ENCODE measurements at regions not wholly inside any gene's neighbourhood (a gene's known extent, or its start where the extent isn't known, plus 50 kb on each side); places are given as distances from the start of the nearest gene placed in this dataset.

DNA sequence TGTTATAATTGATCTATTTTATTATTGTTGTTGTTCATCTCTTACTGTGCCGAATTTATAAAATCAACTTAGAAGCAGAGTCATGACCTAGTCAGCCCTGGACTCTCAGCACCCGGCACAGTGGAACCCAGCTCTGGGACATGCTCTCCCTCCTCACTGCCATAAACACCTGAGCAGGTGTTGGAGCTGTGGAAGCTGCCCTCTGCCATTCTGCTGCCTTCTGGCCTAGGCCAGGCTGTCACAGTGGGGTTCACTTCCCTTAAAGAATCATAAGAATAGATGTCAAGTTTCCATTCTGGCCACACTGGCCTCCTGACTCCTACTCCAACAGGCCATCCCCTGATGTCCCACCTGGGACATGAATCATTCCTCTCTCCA is 192.2 kb downstream of the ZFP36L2 start:
- no peak for DNase-seq (ENCODE audit: low read depth)
- no peak overlapping the region for H3K4me3 ChIP-seq (ENCODE audit: control insufficient read depth, low read depth, low read length)
- TF ChIP-seq, protein P1, sequence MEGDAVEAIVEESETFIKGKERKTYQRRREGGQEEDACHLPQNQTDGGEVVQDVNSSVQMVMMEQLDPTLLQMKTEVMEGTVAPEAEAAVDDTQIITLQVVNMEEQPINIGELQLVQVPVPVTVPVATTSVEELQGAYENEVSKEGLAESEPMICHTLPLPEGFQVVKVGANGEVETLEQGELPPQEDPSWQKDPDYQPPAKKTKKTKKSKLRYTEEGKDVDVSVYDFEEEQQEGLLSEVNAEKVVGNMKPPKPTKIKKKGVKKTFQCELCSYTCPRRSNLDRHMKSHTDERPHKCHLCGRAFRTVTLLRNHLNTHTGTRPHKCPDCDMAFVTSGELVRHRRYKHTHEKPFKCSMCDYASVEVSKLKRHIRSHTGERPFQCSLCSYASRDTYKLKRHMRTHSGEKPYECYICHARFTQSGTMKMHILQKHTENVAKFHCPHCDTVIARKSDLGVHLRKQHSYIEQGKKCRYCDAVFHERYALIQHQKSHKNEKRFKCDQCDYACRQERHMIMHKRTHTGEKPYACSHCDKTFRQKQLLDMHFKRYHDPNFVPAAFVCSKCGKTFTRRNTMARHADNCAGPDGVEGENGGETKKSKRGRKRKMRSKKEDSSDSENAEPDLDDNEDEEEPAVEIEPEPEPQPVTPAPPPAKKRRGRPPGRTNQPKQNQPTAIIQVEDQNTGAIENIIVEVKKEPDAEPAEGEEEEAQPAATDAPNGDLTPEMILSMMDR (conservative IDR thresholded peaks at IDR 0.05; ENCODE audit: control insufficient read depth, insufficient read depth, low read depth, low read length), result no peak

DNA sequence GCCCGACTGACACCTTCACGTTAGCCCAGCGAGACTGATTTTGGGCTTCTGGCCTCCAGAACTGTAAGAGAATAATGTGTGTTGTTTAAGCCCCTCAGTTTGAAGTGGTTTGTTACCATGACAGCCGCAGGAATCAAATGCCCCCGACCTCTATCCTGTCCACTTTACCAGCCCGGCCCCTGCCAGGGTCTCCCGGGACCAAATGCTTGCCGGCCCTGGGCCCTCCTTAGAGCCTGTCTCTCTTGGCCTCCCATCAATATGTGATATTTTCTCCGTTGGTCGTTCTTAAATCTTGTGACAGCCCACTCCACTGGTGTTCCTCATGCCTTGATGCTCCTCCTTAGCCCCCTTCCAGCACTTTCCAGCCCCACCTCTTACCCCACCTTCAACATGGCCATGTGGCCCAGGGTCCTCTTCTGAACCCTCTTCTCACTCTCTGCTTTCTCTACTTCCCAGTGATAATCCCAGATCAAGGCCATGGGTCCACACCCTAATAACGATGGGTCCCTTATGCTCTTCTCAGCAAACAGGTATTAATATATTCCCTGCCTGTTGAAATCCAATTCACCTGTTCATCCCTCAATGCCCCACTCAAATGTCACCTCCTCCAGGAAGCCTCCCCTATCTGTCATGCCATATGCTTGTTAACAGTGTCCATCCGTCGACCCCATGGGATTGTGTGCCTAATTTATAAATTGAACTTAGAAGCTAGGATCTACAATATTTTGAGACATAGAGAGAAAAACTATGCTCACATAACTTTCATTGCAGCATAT is 192.8 kb downstream of the ZFP36L2 start:
- TF ChIP-seq, protein P1 (conservative IDR thresholded peaks at IDR 0.05; ENCODE audit: control insufficient read depth, insufficient read depth, low read depth, low read length), result no peak
- DNase-seq (ENCODE audit: low read depth), result no peak
- H3K4me3 ChIP-seq (ENCODE audit: control insufficient read depth, low read depth, low read length), result no peak overlapping the region

DNA sequence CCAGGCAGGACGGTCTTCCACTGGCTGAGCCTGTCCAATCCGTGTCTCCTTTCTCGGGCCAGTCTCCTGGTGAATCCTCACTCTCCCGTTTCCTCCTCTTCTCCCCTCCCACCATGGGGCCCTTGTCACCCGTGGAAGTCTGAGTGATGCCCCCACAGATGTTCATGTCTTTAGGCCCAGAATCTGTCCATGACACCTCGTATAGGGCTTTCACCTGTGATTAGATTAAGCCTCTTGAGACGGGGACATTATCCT is 193.5 kb downstream of the ZFP36L2 start:
- DNase-seq (ENCODE audit: low read depth), result no peak
- no peak overlapping the region for H3K4me3 ChIP-seq (ENCODE audit: control insufficient read depth, low read depth, low read length)
- TF ChIP-seq, protein P1 (conservative IDR thresholded peaks at IDR 0.05; ENCODE audit: control insufficient read depth, insufficient read depth, low read depth, low read length), result no peak

DNA sequence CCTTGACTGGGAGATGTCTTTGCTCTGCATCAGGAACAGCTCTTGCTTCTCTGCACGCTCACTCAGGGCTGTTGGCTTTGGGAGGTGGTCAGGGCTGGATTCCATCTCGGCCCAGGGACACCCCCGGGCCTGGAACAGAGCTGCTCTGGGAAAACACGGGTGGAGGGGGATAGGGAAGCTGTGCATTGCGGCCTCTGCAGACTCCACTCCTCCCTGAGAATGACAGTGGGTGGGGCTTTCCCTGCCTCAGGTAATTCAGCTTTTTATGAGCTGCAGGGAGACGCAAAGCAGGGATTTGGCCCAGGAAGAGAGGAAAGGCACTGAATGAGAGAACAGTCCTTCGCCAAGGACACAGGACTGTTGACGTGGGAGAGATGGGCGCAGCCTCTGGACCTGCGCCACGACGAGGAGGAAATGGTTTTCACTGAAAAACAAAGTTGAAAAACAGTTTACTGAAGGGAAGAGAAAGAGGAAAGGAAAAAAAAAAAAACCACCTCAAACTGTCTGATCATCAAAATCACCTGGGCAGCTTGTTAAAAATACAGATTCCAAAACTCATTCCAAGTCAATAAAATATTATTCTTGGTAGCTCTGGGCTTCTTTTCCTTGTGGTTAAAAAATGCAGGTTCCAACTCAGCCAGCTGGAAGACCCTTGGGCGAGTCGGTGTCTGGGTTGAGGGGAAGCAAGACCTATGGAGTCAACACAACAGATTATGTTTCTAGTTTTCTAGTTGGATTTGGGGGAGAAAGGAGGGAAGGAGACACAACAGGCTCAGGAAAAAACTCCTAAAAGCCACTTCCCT is 194.0 kb downstream of the ZFP36L2 start:
- H3K4me3 ChIP-seq (ENCODE audit: control insufficient read depth, low read depth, low read length), result no peak overlapping the region
- TF ChIP-seq, protein P1 (conservative IDR thresholded peaks at IDR 0.05; ENCODE audit: control insufficient read depth, insufficient read depth, low read depth, low read length), result no peak
- DNase-seq (ENCODE audit: low read depth), result peak; percentile 71

DNA sequence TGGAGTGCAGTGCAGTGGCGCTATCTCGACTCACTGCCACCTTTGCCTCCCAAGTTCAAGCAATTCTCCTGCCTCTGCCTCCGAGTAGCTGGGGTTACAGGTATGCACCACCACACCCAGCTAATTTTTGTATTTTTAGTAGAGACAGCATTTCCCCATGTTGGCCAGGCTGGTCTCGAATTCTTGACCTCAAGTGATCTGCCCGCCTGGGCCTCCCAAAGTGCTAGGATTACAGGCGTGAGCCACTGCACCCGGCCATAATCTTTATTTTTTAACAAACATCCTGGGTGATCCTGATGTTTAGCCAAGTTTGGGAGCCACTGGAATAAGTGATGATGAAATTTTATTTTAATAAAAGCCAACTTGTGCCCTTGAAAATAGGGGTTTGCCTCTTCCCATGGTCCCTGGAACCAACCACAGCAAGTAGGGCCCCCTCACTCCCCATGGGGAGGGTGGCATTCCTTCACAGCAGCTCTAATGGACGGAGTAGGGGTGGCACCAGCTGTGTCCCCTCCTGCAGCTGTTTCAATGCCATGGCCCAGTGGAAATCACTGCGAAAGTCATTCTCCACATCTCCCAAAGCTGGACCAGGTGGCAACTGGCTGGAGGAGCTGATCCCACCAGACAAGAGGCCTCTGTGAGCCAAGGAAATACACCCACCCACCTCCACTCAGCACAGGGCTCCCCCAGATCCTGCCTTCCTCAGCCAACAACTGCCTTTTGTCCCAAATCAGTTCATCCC is 194.8 kb downstream of the ZFP36L2 start:
- TF ChIP-seq, protein P1 (conservative IDR thresholded peaks at IDR 0.05; ENCODE audit: control insufficient read depth, insufficient read depth, low read depth, low read length), result no peak
- no peak for DNase-seq (ENCODE audit: low read depth)
- H3K4me3 ChIP-seq (ENCODE audit: control insufficient read depth, low read depth, low read length), result no peak overlapping the region

DNA sequence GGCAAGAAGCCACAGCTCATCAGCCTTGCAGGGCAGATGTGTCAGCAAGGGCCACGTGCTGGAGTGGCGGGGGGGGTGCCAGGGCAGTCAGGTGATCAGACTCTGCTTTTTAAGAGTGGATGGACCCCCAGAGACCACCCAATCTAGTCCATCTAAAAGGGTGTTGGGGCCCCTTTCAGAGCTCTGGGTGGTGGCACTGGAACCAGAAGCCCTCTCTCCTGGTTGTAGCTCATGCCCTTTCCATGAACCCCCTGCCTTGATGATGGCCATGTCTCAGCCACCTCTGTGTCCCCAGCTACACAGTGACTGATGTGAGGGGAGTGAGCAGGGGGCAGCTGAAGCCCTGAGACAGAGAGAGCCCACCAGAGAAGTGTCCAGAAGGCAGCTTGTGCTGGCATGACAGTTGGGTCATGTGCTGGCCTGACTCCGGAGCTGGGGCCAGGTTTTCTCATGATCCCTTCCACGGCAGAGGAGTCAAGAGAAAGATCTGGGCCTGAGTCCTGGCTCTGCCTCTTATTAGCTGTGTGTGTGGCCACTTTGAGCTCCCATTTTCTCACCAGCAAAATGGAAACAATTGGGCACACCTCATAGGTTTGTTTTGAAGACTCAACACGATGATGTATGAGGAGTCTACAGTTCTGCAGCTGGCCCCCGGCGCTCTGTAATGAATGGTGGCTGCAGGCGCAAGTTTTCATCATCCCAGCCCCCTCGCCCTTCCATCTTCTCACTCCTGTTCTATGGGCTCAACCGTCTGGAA is 195.7 kb downstream of the ZFP36L2 start:
- TF ChIP-seq, protein P1 (conservative IDR thresholded peaks at IDR 0.05; ENCODE audit: control insufficient read depth, insufficient read depth, low read depth, low read length), result no peak
- DNase-seq (ENCODE audit: low read depth), result no peak
- H3K4me3 ChIP-seq (ENCODE audit: control insufficient read depth, low read depth, low read length), result no peak overlapping the region

Measured in fibroblast of mammary gland (primary cell).